ENCODE measurements at regions not wholly inside any gene's neighbourhood (a gene's known extent, or its start where the extent isn't known, plus 50 kb on each side); places are given as distances from the start of the nearest gene placed in this dataset.

DNA sequence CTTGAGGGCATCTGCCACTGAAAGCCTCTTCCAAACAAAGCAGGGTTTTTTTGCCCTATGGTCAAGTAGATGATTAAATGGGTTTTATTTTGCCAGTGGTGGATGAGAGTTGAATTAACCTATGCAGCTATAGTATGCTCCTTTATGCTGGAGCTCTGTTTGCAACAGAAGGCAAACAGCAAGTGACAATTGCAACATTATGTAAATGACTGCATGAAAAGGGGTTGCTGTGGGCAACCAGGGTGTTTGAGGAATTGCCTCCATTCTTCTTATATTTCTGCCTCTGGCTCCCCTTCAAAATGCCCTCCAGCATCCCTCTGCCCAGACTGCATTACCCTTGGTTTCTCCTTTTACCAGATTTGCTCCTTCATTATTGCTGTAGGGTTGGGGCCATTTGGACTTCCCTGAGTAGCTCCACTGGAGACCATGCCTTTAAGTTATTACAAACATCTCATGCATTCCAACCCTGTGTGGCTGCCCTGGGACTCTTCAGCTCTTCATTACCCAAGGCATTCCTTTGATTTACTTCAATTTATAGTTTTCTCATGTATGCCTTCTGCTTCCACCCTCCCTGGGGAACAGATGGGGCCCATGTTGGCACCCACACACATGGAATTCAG is 398.4 kb downstream of the PRDM2 start:
- no peak for DNase-seq (ENCODE audit: low spot score)

DNA sequence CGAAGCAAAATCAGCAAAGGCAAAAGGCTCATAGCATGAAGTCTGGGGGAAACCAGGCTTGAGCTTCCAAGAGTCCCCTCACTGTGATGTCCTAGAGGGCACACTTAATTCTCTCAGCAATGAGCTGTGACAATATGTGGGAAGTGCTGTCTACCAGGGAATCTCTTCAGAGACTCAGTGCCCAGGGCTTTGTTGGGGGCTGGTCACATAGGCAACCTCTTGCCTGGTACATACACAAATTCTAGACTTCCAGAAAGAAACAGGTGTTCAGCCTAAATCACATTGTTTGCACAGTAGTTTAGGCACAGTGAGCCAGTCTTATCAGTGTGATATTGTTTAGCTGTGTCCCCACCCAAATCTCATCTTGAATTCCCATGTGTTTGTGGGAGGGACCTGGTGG is 400.5 kb downstream of the PRDM2 start:
- DNase-seq (ENCODE audit: low spot score) = no peak

DNA sequence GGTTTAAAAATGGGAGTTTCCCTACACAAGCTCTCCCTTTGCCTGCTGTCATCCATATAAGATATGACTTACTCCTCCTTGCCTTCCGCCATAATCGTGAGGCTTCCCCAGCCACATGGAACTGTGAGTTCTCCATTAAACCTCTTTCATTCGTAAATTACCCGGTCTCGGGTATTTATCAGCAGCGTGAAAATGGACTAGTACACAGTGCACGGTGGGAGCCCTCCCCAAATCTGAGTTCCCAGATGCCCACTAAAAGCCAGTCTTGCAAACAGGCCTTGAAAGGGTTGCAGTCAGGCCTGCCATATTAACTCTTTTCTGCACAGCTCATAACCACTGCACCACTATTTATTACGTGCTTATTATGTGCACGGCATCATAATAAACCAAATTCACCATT is 400.9 kb downstream of the PRDM2 start:
- DNase-seq (ENCODE audit: low spot score) = no peak

DNA sequence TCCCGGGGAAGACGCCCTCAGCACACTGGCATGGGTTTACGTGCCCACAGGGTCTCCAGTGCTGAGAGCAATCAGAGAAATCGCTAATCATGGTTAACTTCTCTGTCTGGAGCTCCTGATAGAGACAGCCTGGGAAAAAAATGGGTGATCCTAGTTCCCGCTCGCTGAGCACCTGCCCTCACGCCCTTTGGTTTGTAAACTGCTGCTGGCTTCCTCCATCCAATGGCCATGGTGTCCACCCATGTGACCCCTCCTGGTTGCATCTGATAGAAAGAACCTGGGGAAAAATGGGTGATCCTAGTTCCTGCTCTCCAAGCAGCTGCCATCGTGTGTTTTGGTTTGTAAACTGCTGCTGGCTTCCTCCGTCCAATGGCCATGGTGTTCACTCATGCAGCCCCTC is 402.2 kb downstream of the PRDM2 start:
- DNase-seq (ENCODE audit: low spot score) = no peak

DNA sequence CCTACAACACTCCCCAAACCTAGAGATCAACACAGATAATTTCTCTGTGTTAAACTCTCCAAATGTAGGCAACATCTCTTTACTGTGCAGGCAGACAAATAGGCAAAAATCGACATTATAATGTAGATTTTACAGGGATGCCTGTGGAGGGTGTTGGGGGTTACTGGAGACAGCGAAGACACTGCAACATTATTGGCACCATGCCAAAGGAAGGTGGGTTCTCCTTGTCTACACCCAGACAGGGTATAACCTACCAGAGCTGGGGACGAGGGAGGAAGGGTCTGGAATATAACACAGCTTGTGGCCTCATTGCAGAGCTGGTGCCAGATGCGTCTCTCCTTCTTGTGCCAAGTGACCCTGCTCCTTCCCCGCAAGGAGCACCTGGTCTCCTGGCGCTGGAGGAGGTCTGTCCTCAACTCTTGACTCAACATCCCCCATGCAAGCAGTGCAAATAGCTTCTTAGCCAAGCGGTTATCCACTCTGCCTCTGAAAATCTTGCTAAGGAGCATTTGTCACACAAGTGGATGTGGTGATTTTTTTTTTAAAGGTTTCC is 404.0 kb downstream of the PRDM2 start:
- DNase-seq (ENCODE audit: low spot score) = no peak

DNA sequence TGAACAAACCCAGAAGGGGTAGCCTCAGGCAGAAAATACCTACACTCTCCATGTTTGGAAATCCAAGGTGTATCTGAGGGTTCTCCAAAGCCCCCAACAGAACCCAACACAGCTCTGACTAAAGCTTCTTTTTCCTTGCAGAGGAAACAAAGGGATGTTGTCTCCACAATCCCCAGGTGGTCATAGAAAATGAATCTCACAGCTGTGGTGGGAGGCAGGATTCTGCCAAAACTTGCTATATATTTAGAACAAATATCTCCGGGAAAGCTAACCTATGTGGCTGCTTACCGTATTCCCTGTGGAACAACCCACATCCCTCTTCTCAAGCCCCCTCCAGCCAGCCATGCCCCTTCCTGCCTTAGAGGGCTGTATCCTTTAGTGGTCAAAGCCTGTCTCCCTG is 406.1 kb downstream of the PRDM2 start:
- no peak for DNase-seq (ENCODE audit: low spot score)

DNA sequence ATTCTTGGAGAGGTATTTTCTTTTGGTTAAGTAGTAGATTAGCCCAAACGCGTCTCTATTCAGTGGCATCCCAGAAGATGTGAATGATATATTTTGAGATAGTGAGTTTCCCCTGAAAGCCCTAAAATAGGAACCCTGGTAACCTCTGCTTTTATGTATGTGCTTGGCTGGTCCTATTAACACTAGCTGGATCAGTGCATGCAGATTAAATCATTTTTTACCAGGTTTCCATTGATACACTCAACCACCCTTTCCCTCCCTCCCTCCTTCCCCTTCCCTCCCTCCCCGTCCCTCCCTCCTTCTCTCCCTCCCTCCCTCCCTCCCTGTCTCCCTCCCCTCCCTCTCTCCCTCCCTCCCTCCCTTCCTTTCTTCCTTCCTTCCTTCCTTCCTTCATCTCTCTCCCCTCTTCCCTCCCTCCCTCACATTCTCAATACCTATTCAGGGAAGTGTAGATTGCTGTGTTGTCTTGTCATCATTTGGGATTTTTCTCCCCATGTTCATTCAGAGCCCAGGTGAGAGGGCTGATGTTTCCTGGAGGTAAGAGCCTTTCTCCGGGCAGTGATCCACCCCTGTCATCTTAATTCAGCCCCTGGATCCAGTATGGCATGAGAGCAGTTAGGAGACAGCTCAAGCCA is 406.8 kb downstream of the PRDM2 start:
- DNase-seq (ENCODE audit: low spot score) = no peak

DNA sequence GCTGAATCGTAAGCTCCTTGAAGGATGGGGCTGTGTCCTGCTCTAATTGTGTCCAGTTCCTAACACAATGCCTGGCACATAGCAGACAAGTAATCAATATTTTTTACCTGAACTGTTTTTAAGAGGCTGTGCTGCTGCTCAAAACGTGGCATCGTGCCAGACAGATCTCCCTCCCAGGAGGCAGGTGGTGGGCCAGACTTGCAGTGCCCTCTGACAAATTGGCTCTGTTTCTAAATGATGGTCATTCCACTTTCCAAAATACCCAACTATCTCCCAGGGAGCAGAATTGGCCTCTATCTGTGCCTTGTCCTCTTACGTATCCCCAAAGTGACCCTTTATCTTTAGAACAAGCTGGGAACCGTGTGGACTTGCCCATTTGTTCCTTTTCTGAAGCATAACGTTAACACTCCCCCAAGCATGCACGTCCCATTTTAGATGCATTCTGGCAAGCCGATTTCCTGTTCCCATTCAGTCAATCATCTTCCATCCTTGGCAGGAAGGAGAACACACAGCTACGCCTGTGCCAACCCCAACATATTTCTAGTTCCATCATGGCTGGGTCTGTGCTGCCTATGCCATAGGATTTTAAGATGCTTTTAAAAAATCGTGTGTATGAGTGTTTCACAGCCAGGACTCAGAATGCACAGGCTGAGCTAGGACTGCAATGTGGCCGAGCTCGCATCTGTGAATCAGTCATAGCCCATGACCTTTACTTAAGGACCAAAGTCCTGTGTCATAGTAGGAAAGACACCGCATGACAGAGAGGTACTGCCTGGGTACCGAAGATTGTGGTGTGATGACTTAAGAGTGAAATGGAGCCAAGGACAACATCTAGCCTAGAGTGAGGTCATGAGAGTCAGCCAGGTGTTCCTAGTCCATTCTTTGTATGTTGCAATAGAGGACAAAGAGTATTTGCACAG is 408.6 kb downstream of the PRDM2 start:
- DNase-seq (ENCODE audit: low spot score) = no peak

DNA sequence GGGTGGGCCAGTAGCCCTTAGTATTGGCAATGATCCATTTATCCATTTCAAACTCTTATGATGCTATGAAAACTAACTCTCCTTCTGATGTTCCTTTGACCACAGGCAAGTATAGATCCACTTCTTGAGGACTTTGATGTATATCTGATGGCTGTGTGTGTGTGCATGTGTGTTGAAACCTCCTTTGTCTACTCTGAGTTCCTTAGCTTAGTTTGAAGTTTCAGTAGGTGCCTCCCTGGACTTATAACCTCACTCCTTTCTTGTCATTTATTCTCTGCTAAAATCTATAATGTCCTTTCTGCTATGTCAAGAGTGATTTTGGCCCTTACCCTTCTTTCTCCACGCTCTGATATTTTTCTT is 409.3 kb downstream of the PRDM2 start:
- no peak for DNase-seq (ENCODE audit: low spot score)

DNA sequence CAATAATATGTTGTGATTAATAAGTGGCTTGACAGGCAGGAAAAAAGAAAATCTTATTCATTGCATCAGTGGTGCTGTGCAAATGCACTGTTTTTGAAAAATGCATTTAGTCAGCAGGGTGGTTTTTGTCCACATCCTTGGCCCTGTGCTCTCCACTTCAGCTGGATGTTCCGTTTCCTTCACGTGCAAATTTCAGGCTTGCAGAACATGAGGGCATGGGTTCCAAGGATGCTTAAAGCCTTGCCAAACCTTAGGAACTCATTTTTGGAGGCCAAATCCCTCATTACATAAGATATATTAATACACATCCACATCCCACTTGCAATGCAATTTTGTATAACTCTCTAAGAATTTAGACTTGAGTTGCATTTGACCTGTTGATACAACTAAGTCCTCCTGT is 410.1 kb downstream of the PRDM2 start:
- DNase-seq (ENCODE audit: low spot score) = no peak

DNA sequence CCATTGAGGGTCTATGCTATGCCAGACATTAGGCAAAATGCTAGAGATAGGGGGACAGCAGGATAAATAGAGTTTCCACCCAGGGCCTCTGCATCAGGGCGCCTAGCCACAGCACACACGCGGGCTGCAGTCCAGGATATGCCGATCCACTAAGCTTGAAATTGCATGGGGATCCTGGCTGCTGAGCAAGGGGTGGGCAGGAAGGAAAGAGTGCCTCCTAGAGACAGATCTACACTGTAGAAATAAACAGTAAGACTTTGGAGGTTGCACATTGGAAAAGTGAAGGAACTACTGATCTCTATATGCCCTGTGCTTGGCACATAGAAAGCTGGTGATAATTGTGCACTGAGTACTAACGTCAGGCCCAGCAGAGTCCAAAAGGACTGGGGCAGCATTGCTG is 411.1 kb downstream of the PRDM2 start:
- DNase-seq (ENCODE audit: low spot score) = no peak

DNA sequence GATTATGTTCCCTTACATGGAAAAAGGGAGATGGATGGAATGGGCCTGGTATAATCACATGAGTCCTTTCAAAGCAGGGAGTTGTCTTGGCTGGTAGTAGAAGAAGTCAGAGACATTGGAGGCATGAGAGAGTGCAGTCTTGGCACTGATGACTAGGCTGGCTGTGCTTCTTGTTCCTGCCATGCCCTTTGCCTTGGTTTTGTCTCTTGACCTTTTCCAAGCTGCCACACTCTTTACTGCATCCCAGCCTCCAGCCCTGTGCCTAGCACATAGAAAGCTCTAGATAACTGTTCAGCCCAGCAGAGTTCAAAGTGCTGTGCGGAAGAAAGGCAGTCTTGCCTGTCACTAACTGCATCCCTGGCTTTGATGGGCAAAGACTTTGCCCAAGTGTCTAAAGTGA is 412.6 kb downstream of the PRDM2 start:
- no peak for DNase-seq (ENCODE audit: low spot score)

DNA sequence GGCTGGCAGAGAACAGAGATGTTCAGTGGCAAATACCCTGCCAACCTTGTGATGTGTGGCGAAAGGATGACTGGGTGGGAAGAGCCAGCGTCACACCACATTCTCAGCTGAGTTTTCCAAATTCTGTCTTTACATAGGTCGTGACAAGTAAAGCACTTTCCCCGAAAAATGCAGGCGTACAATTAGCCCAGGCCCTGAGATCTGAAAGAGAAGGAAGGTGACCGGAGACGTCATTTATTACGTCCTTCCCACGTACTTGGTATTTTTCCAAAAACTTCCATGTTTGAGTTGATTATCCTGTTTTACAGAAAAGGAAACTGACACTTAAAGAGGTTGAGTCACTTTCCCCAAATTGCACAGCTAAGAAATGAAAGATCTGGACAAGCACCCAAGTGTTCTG is 413.3 kb downstream of the PRDM2 start:
- no peak for DNase-seq (ENCODE audit: low spot score)

DNA sequence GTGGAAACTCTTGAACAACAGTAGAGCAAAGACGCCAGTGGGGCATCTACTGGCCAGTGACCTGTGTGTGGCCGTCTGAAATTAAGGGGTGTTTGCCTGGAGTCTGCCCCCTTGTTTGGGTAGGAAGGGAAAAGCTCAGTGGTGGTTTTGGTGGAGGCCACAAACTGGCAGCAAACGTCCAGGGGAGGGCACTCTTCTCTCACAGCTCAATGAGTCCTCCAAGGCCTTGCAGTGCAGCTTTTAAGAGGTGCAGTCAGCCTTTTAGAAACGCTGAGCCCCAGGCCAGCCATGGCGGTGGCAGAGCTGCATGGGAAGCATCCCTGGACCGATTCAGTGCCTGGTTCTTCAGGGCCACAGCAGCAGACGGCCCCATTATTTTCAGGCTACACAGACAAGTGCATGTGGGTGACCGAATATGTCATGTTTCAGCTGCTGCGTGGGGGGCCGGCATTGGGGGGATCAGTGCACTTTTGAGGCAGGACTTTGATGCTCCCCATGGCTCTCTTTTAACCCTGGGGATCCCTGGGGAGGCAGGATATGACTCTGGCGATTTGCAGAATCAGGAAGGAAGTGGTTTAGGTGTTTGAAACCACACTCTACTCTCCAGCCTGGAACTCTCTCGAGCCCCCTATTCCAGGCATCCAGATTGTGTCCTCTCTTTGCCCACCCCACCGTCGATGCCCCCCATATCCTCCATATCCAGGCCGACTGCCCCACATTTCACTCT is 414.0 kb downstream of the PRDM2 start:
- peak; percentile 71 for DNase-seq (ENCODE audit: low spot score)

DNA sequence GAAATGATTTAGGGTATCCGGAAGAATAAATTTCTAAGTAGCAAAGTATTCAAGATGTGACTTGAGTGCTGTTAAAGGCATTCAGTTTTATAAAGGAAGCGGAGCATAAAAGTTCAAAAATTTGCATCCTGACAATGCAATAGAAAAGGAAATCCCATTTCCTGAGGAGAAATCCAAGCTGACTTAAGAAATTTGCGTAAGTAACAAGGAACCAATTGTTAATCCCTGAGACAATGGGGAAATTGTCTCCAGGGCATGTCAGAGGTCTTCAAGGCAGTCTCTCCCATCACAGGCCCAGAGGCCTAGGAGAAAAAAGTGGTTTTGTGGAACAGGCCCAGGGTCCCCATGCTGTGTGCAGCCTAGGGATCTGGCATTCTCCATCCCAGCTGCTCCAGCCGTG is 416.0 kb downstream of the PRDM2 start:
- no peak for DNase-seq (ENCODE audit: low spot score)

DNA sequence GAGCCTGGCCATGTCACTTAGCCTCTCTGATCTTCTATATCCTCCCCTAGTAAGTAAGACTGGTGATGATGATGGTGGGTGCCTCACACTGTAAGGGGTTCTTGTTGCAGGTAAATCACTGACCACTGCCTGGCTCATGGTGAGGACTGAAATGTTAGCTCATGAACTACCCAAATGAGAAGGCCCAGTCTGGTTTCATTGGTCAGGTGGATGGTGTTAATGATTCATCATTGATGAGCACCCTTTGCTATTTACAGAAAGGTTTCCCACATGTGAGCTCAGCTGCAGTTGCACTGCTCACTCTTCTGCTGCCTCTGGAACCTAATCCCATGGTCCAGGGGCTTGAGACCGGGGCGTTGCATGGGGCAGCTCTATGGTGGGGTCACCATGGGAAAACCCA is 417.7 kb downstream of the PRDM2 start:
- no peak for DNase-seq (ENCODE audit: low spot score)

DNA sequence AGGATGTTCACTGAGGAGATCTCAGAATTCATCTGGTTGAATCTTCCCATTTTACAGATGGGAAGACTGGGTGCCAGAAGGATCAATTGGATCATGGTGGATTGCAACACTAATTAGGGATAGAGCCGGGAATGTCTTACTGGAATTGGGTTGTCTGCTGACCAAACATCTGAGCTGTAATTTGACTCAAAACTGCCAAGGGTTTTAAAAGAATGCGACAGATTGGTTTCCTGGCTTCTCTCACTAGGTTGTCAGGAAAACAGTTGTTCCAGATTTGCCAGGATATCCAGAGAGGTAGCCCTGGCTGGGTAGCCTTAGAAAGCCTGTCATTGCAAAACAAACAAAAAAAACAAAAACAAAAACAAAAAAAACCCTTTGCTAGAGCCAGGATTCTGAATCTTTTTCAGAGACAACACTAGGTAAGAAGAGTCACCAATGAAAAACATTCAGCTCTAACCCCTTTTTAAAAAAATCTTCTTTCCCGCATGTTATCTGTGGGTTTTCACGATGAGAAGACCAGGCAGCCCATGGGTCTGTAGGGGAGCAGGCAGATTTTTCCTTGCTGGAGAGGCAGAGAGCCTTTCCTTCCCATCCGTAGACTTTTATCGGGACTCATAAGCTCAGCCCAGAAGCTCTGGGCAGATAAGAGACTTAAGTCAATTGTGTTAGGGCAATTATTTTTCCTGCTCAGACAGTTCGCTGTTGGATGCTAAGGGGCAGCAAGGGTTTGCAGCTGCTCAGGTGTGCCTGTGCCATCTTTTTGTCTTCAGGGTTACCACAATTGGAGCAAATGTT is 418.9 kb downstream of the PRDM2 start:
- peak; percentile 74 for DNase-seq (ENCODE audit: low spot score)

DNA sequence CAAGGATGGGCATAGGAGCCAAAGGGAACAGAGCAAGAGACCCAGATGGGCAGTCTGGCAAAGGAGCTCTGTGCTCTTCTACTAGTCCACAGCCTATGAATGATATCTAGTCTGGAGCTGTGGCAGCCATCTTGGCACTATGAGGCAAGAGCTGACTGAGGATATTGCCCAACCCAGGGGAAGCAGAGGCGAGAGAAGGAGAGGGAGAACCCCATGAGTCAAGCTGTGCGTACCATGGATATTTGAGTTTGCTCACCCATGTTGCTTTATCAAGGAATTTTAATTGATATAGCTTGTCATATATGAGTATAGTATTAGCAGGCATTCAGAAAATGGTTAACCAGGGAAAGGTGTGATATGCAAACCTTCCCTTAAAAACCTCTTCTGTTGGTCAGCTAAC is 420.9 kb downstream of the PRDM2 start:
- DNase-seq (ENCODE audit: low spot score) = no peak

DNA sequence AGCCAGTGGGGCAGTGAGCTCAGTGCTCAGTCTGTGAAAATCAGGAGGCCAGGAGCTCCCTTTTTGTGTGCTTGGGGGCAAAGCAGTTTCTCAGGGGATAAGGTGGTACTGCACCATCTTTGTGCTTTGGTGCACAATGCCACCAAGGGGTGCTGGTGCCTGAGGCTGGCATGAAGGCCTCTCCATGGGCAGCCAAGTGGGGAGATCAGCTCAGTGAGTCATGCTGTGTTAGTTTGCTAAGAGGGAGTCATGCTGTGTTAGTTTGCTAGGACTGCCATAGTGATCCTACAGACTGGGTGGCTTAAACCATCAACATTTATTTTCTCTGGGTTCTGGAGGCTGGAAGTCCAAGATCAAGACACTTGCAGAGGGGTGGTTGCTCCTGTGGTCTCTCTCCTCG is 428.1 kb downstream of the PRDM2 start:
- DNase-seq (ENCODE audit: low spot score) = no peak

DNA sequence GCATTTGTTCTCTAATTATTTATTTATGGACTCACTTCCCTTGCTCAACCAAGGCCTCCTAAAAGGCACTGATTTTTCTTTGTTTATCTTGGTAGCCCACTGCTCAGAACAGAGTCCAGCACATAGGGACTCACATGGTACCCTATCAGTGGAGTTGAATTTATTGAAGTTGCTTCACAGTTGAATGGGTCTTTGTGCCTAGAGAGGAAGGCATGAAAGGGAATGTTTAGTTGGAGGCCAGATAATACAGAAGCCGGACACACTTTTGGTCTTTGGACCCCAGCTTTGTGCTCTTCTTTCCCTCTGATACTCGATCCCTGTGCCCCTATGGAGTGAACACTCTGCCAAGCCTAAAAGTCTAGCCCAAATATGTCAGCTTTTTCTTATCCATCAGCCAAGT is 429.0 kb downstream of the PRDM2 start:
- no peak for DNase-seq (ENCODE audit: low spot score)

DNA sequence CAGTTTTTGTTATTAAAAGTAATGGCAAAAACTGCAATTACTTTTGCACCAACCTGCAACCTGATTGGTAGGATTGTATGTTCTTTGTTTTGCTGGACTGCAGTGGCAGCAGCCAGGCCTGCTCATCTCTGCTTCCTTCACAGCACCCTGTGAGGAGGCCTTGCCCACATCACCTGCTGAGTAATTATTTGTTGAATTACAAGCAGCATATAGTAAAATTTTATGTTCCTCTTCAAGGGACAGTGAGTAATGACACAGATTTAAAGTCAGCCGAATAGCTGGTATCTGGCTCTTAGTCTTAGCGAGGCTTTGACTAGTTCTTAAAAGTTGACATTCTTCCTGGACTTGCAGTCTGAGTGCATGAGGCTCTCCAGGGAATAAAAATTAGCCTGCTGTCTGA is 435.1 kb downstream of the PRDM2 start:
- DNase-seq (ENCODE audit: low spot score) = no peak
